ENCODE measurements at regions not wholly inside any gene's neighbourhood (a gene's known extent, or its start where the extent isn't known, plus 50 kb on each side); places are given as distances from the start of the nearest gene placed in this dataset.

- no peak overlapping the region for H3K27ac Mint-ChIP-seq
- Histone ChIP-seq H3K27ac (ENCODE audit: low read depth) (no peak overlapping the region), H3K4me2 (no peak overlapping the region), H2AFZ (peak overlapping the region; percentile 90), H3K4me1 (ENCODE audit: insufficient read depth) (peaks cover 10% of the 10 kb centered on the region; the same call in 1 of the 2 replicates), H3F3A (replicated peaks; ENCODE audit: low read depth) (no peaks in the 10 kb centered on the region), H3K79me2 (replicated peaks; ENCODE audit: insufficient read depth) (no peaks in the 10 kb centered on the region), H3K36me3 (ENCODE audit: insufficient read depth) (no peaks in the 10 kb centered on the region), H4K20me1 (replicated peaks; ENCODE audit: insufficient read depth) (no peaks in the 10 kb centered on the region), H3K4me3 (no peak overlapping the region), H3K9me2 (ENCODE audit: insufficient read depth) (no peaks in the 10 kb centered on the region), H3K27me3 (ENCODE audit: insufficient read depth) (no peaks in the 10 kb centered on the region)
- peaks cover 17% of the 10 kb centered on the region for H3K4me1 Mint-ChIP-seq
- no peak overlapping the region for H3K4me3 Mint-ChIP-seq
- no peaks in the 10 kb centered on the region for H3K36me3 Mint-ChIP-seq (ENCODE audit: low read depth)
- TF ChIP-seq CREB1 (CRISPR knock-in tag; IDR thresholded peaks at IDR 0.05; ENCODE audit: low read depth) (no peak), ZNF462 (CRISPR knock-in tag; IDR thresholded peaks at IDR 0.05) (no peak), STAT1 (IDR thresholded peaks at IDR 0.05; ENCODE audit: unreplicated experiment) (no peak)
- DNase-seq (ENCODE audit: low spot score): no peak
- ATAC-seq: no peak
- peaks cover 6% of the 10 kb centered on the region for H3K27me3 Mint-ChIP-seq (ENCODE audit: insufficient read depth, low read depth, poor library complexity)
- H3K9me3 Mint-ChIP-seq: no peaks in the 10 kb centered on the region
Measured at GRCh38 chr1:47555306-47555705, 117.5 kb downstream of the FOXD2 start.

GRCh38 chr1:47555841-47556560 is 118.2 kb downstream of the FOXD2 start:
- H3K36me3 Mint-ChIP-seq (ENCODE audit: low read depth): no peaks in the 10 kb centered on the region
- H3K4me1 ChIP-seq (ENCODE audit: insufficient read depth): peaks cover 10% of the 10 kb centered on the region; the same call in 1 of the 2 replicates
- H3K27me3 Mint-ChIP-seq (ENCODE audit: insufficient read depth, low read depth, poor library complexity): peaks cover 9% of the 10 kb centered on the region
- DNase-seq (ENCODE audit: low spot score) (peak; percentile 22), ATAC-seq (peak; percentile 56)
- no peak overlapping the region for H3K4me3 ChIP-seq
- no peaks in the 10 kb centered on the region for H4K20me1 ChIP-seq (replicated peaks; ENCODE audit: insufficient read depth)
- H3K4me3 Mint-ChIP-seq: no peak overlapping the region
- no peaks in the 10 kb centered on the region for H3K79me2 ChIP-seq (replicated peaks; ENCODE audit: insufficient read depth)
- H3K9me2 ChIP-seq (ENCODE audit: insufficient read depth): no peaks in the 10 kb centered on the region
- H3K27me3 ChIP-seq (ENCODE audit: insufficient read depth): no peaks in the 10 kb centered on the region
- H3K27ac ChIP-seq (ENCODE audit: low read depth): no peak overlapping the region
- no peaks in the 10 kb centered on the region for H3F3A ChIP-seq (replicated peaks; ENCODE audit: low read depth)
- no peaks in the 10 kb centered on the region for H3K9me3 Mint-ChIP-seq
- H3K4me1 Mint-ChIP-seq: peaks cover 13% of the 10 kb centered on the region
- no peak overlapping the region; the same call in 1 of the 2 replicates for H3K4me2 ChIP-seq
- H2AFZ ChIP-seq: peak overlapping the region; percentile 90
- no peak overlapping the region for H3K27ac Mint-ChIP-seq
- H3K36me3 ChIP-seq (ENCODE audit: insufficient read depth): no peaks in the 10 kb centered on the region
- TF ChIP-seq ZNF331 (CRISPR knock-in tag; IDR thresholded peaks at IDR 0.05; ENCODE audit: low read depth): no peak
- TF ChIP-seq, protein P1, sequence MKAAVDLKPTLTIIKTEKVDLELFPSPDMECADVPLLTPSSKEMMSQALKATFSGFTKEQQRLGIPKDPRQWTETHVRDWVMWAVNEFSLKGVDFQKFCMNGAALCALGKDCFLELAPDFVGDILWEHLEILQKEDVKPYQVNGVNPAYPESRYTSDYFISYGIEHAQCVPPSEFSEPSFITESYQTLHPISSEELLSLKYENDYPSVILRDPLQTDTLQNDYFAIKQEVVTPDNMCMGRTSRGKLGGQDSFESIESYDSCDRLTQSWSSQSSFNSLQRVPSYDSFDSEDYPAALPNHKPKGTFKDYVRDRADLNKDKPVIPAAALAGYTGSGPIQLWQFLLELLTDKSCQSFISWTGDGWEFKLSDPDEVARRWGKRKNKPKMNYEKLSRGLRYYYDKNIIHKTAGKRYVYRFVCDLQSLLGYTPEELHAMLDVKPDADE (IDR thresholded peaks at IDR 0.05): no peak
- no peak for TF ChIP-seq EZH2 (IDR thresholded peaks at IDR 0.05; ENCODE audit: low read depth, unreplicated experiment)
- TF ChIP-seq EZH2phosphoT487 (IDR thresholded peaks at IDR 0.05; ENCODE audit: unreplicated experiment): no peak
- TF ChIP-seq ZNF114 (CRISPR knock-in tag; IDR thresholded peaks at IDR 0.05): no peak
